Trophoblast cell (in vitro differentiated cells and primary cell): ENCODE measurements at regions not wholly inside any gene's neighbourhood (a gene's known extent, or its start where the extent isn't known, plus 50 kb on each side); places are given as distances from the start of the nearest gene placed in this dataset.

Source experiments
- DNase-seq, 2 donors: peaks; one replicate each; pipeline ENCODE4 v3.0.0-alpha.2; 2016
- H2AFZ ChIP-seq: 2 replicates; pipeline ENCODE4 v1.6.1; 2013; ENCODE audit warnings: low read length, moderate library complexity, mild to moderate bottlenecking; ENCODE audit not compliant: insufficient read depth, poor library complexity
- H2AK5ac ChIP-seq: 2 replicates; pipeline ENCODE4 v1.6.1; 2013; ENCODE audit warnings: mild to moderate bottlenecking, low read length
- H2BK120ac ChIP-seq: 2 replicates; pipeline ENCODE4 v1.6.1; 2013; ENCODE audit warnings: low read length, mild to moderate bottlenecking, moderate library complexity; ENCODE audit not compliant: insufficient read depth, poor library complexity
- H2BK12ac ChIP-seq: 2 replicates; pipeline ENCODE4 v1.6.1; 2013; ENCODE audit warnings: mild to moderate bottlenecking, low read length, moderate library complexity
- H2BK5ac ChIP-seq: 2 replicates; pipeline ENCODE4 v1.6.1; 2013; ENCODE audit warnings: low read length, low read depth, moderate library complexity, mild to moderate bottlenecking; ENCODE audit not compliant: poor library complexity
- H3K14ac ChIP-seq: 2 replicates; pipeline ENCODE4 v1.6.1; 2013; ENCODE audit warnings: mild to moderate bottlenecking, low read length
- H3K18ac ChIP-seq: 2 replicates; pipeline ENCODE4 v1.6.1; 2013; ENCODE audit warnings: mild to moderate bottlenecking, low read length
- H3K23ac ChIP-seq: 2 replicates; pipeline ENCODE4 v1.6.1; 2013; ENCODE audit warnings: low read length
- H3K27ac ChIP-seq: 2 replicates; pipeline ENCODE4 v1.5.1; 2013; ENCODE audit warnings: low read depth, mild to moderate bottlenecking, inconsistent platforms, low read length, moderate library complexity
- H3K27me3 ChIP-seq: 2 replicates; pipeline ENCODE4 v1.6.1; 2013; ENCODE audit warnings: inconsistent platforms, mild to moderate bottlenecking, low read length, moderate library complexity; ENCODE audit not compliant: insufficient read depth
- H3K36me3 ChIP-seq, 2 experiments: 1 replicate in 1 of 2; 2 replicates in 1 of 2; pipeline ENCODE4 v1.6.1; 2013; ENCODE audit warnings: low read length in 2 of 2, mild to moderate bottlenecking in 2 of 2, moderate library complexity in 1 of 2; ENCODE audit not compliant: insufficient read depth in 2 of 2, control insufficient read depth in 1 of 2
- H3K4ac ChIP-seq: 2 replicates; pipeline ENCODE4 v1.6.1; 2013; ENCODE audit warnings: low read depth, mild to moderate bottlenecking, low read length, moderate library complexity
- H3K4me1 ChIP-seq, 2 experiments: 1 replicate in 1 of 2; 2 replicates in 1 of 2; pipeline ENCODE4 v1.6.1; 2013; ENCODE audit warnings: low read length in 2 of 2, mild to moderate bottlenecking in 2 of 2, moderate library complexity in 1 of 2; ENCODE audit not compliant: insufficient read depth in 2 of 2, control insufficient read depth in 1 of 2
- H3K4me2 ChIP-seq: 2 replicates; pipeline ENCODE4 v1.6.1; 2013; ENCODE audit warnings: inconsistent platforms, mild to moderate bottlenecking, low read length, moderate library complexity
- H3K4me3 ChIP-seq: 2 replicates; pipeline ENCODE4 v1.5.1; 2013; ENCODE audit warnings: mild to moderate bottlenecking, low read depth, low read length, inconsistent platforms
- H3K79me1 ChIP-seq: one replicate; pipeline ENCODE4 v1.6.1; 2013; ENCODE audit warnings: low read length
- H3K79me2 ChIP-seq: 2 replicates; pipeline ENCODE4 v1.6.1; 2013; ENCODE audit warnings: low read length, mild to moderate bottlenecking; ENCODE audit not compliant: control insufficient read depth, insufficient read depth, poor library complexity
- H3K9ac ChIP-seq: 2 replicates; pipeline ENCODE4 v1.6.1; 2013; ENCODE audit warnings: mild to moderate bottlenecking, low read length
- H3K9me3 ChIP-seq: 2 replicates; pipeline ENCODE4 v1.6.1; 2013; ENCODE audit warnings: low read depth, mild to moderate bottlenecking, control low read depth, inconsistent platforms, low read length; ENCODE audit not compliant: insufficient read depth
- H4K12ac ChIP-seq: 2 replicates; pipeline ENCODE4 v1.6.1; 2013; ENCODE audit warnings: low read depth, mild to moderate bottlenecking, low read length, moderate library complexity
- H4K8ac ChIP-seq: 2 replicates; pipeline ENCODE4 v1.6.1; 2013; ENCODE audit warnings: low read depth, mild to moderate bottlenecking, low read length, moderate library complexity
- H4K91ac ChIP-seq: one replicate; pipeline ENCODE4 v1.6.1; 2013; ENCODE audit warnings: low read depth, mild to moderate bottlenecking, low read length, moderate library complexity
- WGBS: extraction: QIAGEN DNeasy Blood & Tissue Kit; methylation state at CpG from one replicate; pipeline ENCODE4 v1.1.7; 2013; ENCODE audit warnings: missing lambda C conversion rate; ENCODE audit not compliant: insufficient read length, insufficient coverage; ENCODE audit errors: extremely low coverage; 5-methylcytosine and 5-hydroxymethylcytosine counted together

DNA sequence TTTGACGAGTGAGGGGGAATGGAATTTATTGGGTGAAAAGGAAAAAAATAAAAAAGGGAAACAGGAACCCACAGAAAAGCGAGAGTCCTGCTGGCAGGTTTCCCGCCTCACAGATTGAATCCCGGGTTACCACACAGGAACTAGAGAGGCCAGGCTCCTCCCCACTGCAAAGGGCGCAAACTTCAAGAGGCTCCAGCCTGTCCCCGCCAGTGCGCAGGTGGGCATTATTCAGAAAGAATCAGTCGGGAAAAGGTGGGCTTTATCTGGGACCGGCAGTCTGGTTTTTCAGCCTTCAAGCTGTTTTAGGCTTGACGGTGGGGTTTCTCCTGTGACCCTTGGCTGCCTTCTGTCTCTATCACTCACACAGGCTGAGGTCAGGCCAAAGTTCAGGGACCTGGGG is 1496.8 kb downstream of the RPA4 start:
- Histone ChIP-seq H3K18ac (no peak overlapping the region), H4K8ac (peak overlapping the region; percentile 19), H3K4me1 (peaks cover 0 to 2% of the 10 kb centered on the region in 2 experiments), H3K27me3 (no peaks in the 10 kb centered on the region), H3K27ac (peak overlapping the region; percentile 19), H3K4me2 (no peak overlapping the region), H2BK120ac (no peak overlapping the region), H3K9me3 (no peaks in the 10 kb centered on the region), H3K4me3 (no peak overlapping the region), H4K12ac (no peak overlapping the region), H4K91ac (no peak overlapping the region), H3K23ac (no peak overlapping the region), H2AK5ac (no peak overlapping the region), H2BK12ac (no peak overlapping the region), H3K14ac (no peak overlapping the region), H3K79me1 (no peaks in the 10 kb centered on the region), H3K36me3 (no peaks in the 10 kb centered on the region), H2AFZ (no peak overlapping the region), H3K79me2 (no peaks in the 10 kb centered on the region), H2BK5ac (no peak overlapping the region), H3K4ac (no peak overlapping the region), H3K9ac (no peak overlapping the region)
- no peak for DNase-seq
- WGBS = no CpG with 5 or more reads among the region's 10 CpGs

DNA sequence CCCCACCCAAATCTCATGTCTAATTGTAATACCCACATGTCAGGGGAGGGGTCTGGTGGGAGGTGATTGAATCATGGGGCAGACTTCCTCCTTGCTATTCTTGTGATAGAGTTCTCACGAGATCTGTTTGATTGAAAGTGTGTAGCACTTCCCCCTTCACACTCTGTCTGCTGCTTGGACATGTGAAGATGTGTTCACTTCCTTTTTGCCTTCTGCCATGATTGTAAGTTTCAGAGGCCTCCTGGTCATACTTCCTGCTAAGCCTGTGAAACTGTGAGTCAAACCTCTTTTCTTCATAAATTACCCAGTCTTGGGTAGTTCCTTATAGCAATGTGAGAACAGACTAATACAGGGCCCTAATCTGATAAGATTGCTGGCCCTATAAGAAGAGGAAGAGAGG is 1514.8 kb downstream of the RPA4 start:
- Histone ChIP-seq H3K4me3 (no peak overlapping the region), H2AK5ac (no peak overlapping the region), H3K27me3 (no peaks in the 10 kb centered on the region), H3K23ac (no peak overlapping the region), H2BK5ac (no peak overlapping the region), H4K8ac (no peak overlapping the region), H3K79me2 (no peaks in the 10 kb centered on the region), H3K36me3 (no peaks in the 10 kb centered on the region), H2AFZ (no peak overlapping the region), H3K9ac (no peak overlapping the region), H4K91ac (no peak overlapping the region), H3K18ac (no peak overlapping the region), H3K4me1 (no peaks in the 10 kb centered on the region), H3K4me2 (no peak overlapping the region), H3K9me3 (no peaks in the 10 kb centered on the region), H3K79me1 (no peaks in the 10 kb centered on the region), H3K27ac (no peak overlapping the region), H3K4ac (no peak overlapping the region), H2BK120ac (no peak overlapping the region), H2BK12ac (no peak overlapping the region), H4K12ac (no peak overlapping the region), H3K14ac (no peak overlapping the region)
- no CpG with 5 or more reads among the region's 1 CpG for WGBS
- no peak for DNase-seq

DNA sequence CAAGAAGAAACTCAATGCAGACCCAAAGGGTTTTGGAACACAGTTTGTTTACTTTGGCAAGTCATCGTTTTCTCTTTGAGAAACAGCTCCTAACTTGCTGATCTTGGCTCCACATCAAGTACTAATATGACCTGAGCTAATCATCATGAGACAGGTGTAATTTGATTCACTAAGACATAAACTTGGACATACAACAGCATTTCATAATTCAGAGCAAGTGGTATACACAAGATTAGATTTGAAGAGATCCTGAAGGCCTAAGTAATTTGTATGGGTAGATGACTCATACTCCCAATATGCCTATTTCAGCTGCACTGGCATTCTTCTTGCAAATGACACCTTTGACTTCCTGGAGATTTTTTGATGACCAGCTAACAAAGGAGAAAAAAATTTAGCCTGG is 1521.7 kb downstream of the RPA4 start:
- no peak overlapping the region for H3K4me2 ChIP-seq
- no peak overlapping the region for H4K12ac ChIP-seq
- no peak overlapping the region for H2AK5ac ChIP-seq
- H2BK5ac ChIP-seq = no peak overlapping the region
- H4K8ac ChIP-seq = no peak overlapping the region
- H3K4ac ChIP-seq = no peak overlapping the region
- no CpG with 5 or more reads among the region's 1 CpG for WGBS
- H2BK12ac ChIP-seq = no peak overlapping the region
- H3K79me1 ChIP-seq = no peaks in the 10 kb centered on the region
- H3K18ac ChIP-seq = no peak overlapping the region
- no peak overlapping the region for H3K14ac ChIP-seq
- no peak overlapping the region for H2AFZ ChIP-seq
- no peak overlapping the region for H2BK120ac ChIP-seq
- H3K9me3 ChIP-seq = no peaks in the 10 kb centered on the region
- peak in 1 of 2 donors; percentile 43 for DNase-seq
- no peaks in the 10 kb centered on the region for H3K4me1 ChIP-seq
- H3K27ac ChIP-seq = no peak overlapping the region
- no peak overlapping the region for H3K9ac ChIP-seq
- H3K79me2 ChIP-seq = no peaks in the 10 kb centered on the region
- no peak overlapping the region for H3K23ac ChIP-seq
- H3K36me3 ChIP-seq = no peaks in the 10 kb centered on the region
- H4K91ac ChIP-seq = no peak overlapping the region
- H3K27me3 ChIP-seq = no peaks in the 10 kb centered on the region
- no peak overlapping the region for H3K4me3 ChIP-seq

DNA sequence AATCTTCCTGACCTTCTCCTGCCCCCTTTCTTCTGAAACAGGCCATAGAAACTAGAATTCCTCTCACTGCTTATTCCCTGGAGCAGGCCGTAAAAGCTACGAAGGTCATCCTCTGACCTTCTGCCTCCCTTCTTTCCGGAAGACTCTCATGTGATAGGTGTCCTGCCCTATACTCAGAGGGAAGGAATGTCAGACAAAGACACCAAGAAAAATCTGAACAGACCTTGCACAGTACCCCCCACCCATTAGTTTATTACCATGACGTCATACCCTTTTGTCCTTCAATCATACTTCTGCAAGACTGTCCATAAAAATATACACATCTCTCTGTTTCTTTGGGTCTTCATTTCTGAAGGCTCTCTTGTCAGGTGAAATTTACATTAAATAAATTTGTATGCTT is 1523.9 kb downstream of the RPA4 start:
- no peak overlapping the region for H2BK5ac ChIP-seq
- no CpG with 5 or more reads among the region's 4 CpGs for WGBS
- no peaks in the 10 kb centered on the region for H3K79me1 ChIP-seq
- no peak overlapping the region for H3K4me2 ChIP-seq
- H3K4ac ChIP-seq = no peak overlapping the region
- H4K91ac ChIP-seq = no peak overlapping the region
- H3K79me2 ChIP-seq = no peaks in the 10 kb centered on the region
- no peak overlapping the region for H3K4me3 ChIP-seq
- no peak overlapping the region for H2BK12ac ChIP-seq
- no peaks in the 10 kb centered on the region for H3K36me3 ChIP-seq
- no peak overlapping the region for H4K8ac ChIP-seq
- H3K18ac ChIP-seq = no peak overlapping the region
- no peak overlapping the region for H3K9ac ChIP-seq
- no peaks in the 10 kb centered on the region for H3K9me3 ChIP-seq
- no peaks in the 10 kb centered on the region for H3K4me1 ChIP-seq
- no peak overlapping the region for H3K27ac ChIP-seq
- H2BK120ac ChIP-seq = no peak overlapping the region
- no peak overlapping the region for H3K14ac ChIP-seq
- DNase-seq = no peak
- H3K23ac ChIP-seq = no peak overlapping the region
- no peaks in the 10 kb centered on the region for H3K27me3 ChIP-seq
- no peak overlapping the region for H2AFZ ChIP-seq
- no peak overlapping the region for H2AK5ac ChIP-seq
- no peak overlapping the region for H4K12ac ChIP-seq
